GM12878 (cell line): ENCODE measurements at regions not wholly inside any gene's neighbourhood (a gene's known extent, or its start where the extent isn't known, plus 50 kb on each side); places are given as distances from the start of the nearest gene placed in this dataset.

Experiments used
- ATAC-seq: fragments of 200-7000 bp; cut with Tn5 transposase; 3 replicates; pipeline ENCODE4 v1.9.1; 2020; ENCODE audit warnings: mild to moderate bottlenecking, moderate library complexity
- BruUV-seq: library from RNA; stranded (reverse); fragments of 400-500 nt; replicated peaks from 2 replicates; lab custom pipeline; 2021; lab: Mats Ljungman, UMichigan
- CTCF ChIA-PET: fragments of 300-600 bp; sonication (Branson Sonifier 250); formaldehyde crosslinking; extraction: SDS; loops from one replicate; lab custom pipeline; 2021; ENCODE audit warnings: inconsistent platforms; lab: Yijun Ruan, JAX
- POLR2A ChIA-PET: fragments of 350-600 bp; formaldehyde crosslinking; extraction: SDS; loops from one replicate; lab custom pipeline; 2021; ENCODE audit warnings: inconsistent platforms; lab: Charles Lee
- RAD21 ChIA-PET: fragments of 300-600 bp; sonication (Branson Sonifier 250); formaldehyde crosslinking; loops from one replicate; lab custom pipeline; 2023; ENCODE audit warnings: antibody characterized with exemption; ENCODE audit not compliant: unreplicated experiment; lab: Charles Lee
- SMC1A ChIA-PET: fragments of 300-600 bp; sonication (Branson Sonifier 250); formaldehyde crosslinking; loops from one replicate; lab custom pipeline; 2023; ENCODE audit not compliant: unreplicated experiment, uncharacterized antibody; lab: Charles Lee
- DNase-seq: peaks from one replicate; pipeline ENCODE4 v3.0.0-alpha.2; 2011; ENCODE audit warnings: low read depth, low spot score
- FAIRE-seq: peaks from 3 replicates; lab custom pipeline; 2011; peaks lifted over from hg19 to GRCh38; lab: Jason Lieb, UNC
- H2AFZ ChIP-seq: 2 replicates; pipeline ENCODE4 v1.6.0; 2011; ENCODE audit warnings: low read depth, low read length, control low read depth; ENCODE audit not compliant: control insufficient read depth
- H3K27ac ChIP-seq: 2 replicates; pipeline ENCODE4 v1.5.1; 2011; ENCODE audit warnings: control low read depth; ENCODE audit not compliant: control insufficient read depth, insufficient read depth
- H3K27me3 ChIP-seq, 2 experiments: replicated peaks in 1 of 2; 2 replicates each; pipeline versions ENCODE4 v1.6.0 to v1.6.1; 2011; ENCODE audit warnings: low read length in 1 of 2; ENCODE audit not compliant: control insufficient read depth in 2 of 2, insufficient read depth in 2 of 2
- H3K36me3 ChIP-seq, 2 experiments: 2 replicates each; pipeline ENCODE4 v1.5.1; 2011; ENCODE audit warnings: low read length in 1 of 2; ENCODE audit not compliant: control insufficient read depth in 2 of 2, insufficient read depth in 2 of 2
- H3K4me1 ChIP-seq: 2 replicates; pipeline ENCODE4 v1.6.1; 2011; ENCODE audit warnings: mild to moderate bottlenecking, low read length, moderate library complexity, mixed read lengths; ENCODE audit not compliant: control insufficient read depth, insufficient read depth
- H3K4me2 ChIP-seq: 2 replicates; pipeline ENCODE4 v1.6.0; 2011; ENCODE audit warnings: control low read depth; ENCODE audit not compliant: control insufficient read depth, insufficient read depth
- H3K4me3 ChIP-seq: fragments of 200-600 bp; sonication (generic); 2 replicates; pipeline ENCODE4 v1.5.1; 2016
- H3K79me2 ChIP-seq: 2 replicates; pipeline ENCODE4 v1.6.0; 2011; ENCODE audit warnings: low read length; ENCODE audit not compliant: control insufficient read depth, insufficient read depth
- H3K9ac ChIP-seq: 2 replicates; pipeline ENCODE4 v1.8.0; 2011; ENCODE audit warnings: low read length, control low read depth, mixed read lengths; ENCODE audit not compliant: control insufficient read depth, insufficient read depth
- H3K9me3 ChIP-seq: replicated peaks from 3 replicates; pipeline ENCODE4 v1.5.1; 2011; ENCODE audit warnings: mild to moderate bottlenecking, low read length; ENCODE audit not compliant: control insufficient read depth, insufficient read depth
- H4K20me1 ChIP-seq: 2 replicates; pipeline ENCODE4 v1.6.0; 2011; ENCODE audit not compliant: control insufficient read depth, insufficient read depth
- E4F1 ChIP-seq: fragments of 450-650 bp; IDR thresholded peaks from 2 replicates; pipeline ENCODE4 v1.6.1; 2018; ENCODE audit warnings: borderline replicate concordance, mild to moderate bottlenecking; ENCODE audit not compliant: partially characterized antibody
- MYC ChIP-seq: IDR thresholded peaks from 2 replicates; pipeline ENCODE4 v1.6.1; 2011; ENCODE audit warnings: mild to moderate bottlenecking, low read length, moderate library complexity, inconsistent platforms; ENCODE audit not compliant: insufficient read depth, insufficient replicate concordance, insufficient read length, severe bottlenecking
- NFIC ChIP-seq: IDR thresholded peaks from 2 replicates; pipeline ENCODE4 v1.6.1; 2012; ENCODE audit warnings: low read depth, mild to moderate bottlenecking, inconsistent platforms, low read length, moderate library complexity
- PAX5 ChIP-seq: IDR thresholded peaks from 2 replicates; pipeline ENCODE4 v1.6.1; 2011; ENCODE audit warnings: low read depth, low read length, borderline replicate concordance
- SPI1 ChIP-seq: IDR thresholded peaks from 2 replicates; pipeline ENCODE4 v1.6.1; 2011; ENCODE audit warnings: low read depth, mild to moderate bottlenecking, low read length, moderate library complexity, borderline replicate concordance; ENCODE audit not compliant: insufficient read depth
- TCF12 ChIP-seq: IDR thresholded peaks from 2 replicates; pipeline ENCODE4 v1.6.1; 2011; ENCODE audit warnings: low read depth, mild to moderate bottlenecking, low read length
- ZNF207 ChIP-seq: fragments of 450-650 bp; IDR thresholded peaks from 2 replicates; pipeline ENCODE4 v1.6.1; 2014; ENCODE audit warnings: antibody characterized with exemption, mild to moderate bottlenecking, borderline replicate concordance
- WGBS: methylation state at CpG from one replicate; pipeline ENCODE4 v1.1.6; 2016; ENCODE audit warnings: low lambda C conversion rate; ENCODE audit not compliant: insufficient replicate concordance, insufficient coverage; ENCODE audit errors: missing lambda C conversion rate; 5-methylcytosine and 5-hydroxymethylcytosine counted together
- in situ Hi-C: fragments of 300-500 bp; cut with MboI; formaldehyde crosslinking; loops from 9 replicates; pipeline ENCODE4 v1.14.3; 2018; ENCODE audit warnings: mixed read lengths
- intact Hi-C: fragments of 100-400 bp; cut with micrococcal nuclease; formaldehyde crosslinking; loops from one replicate; pipeline ENCODE4 v1.14.2; 2022; ENCODE audit not compliant: unreplicated experiment

GRCh38 chr7:112889268-112889667 lies 99.1 kb upstream of the TMEM168 start:
- Histone ChIP-seq H3K4me1 (no peaks in the 10 kb centered on the region), H3K4me2 (no peak overlapping the region), H3K9ac (no peak overlapping the region), H4K20me1 (no peaks in the 10 kb centered on the region), H3K36me3 (no peaks in the 10 kb centered on the region; a peak in 1 of 4 replicates), H2AFZ (no peak overlapping the region), H3K27me3 (no peaks in the 10 kb centered on the region), H3K79me2 (no peaks in the 10 kb centered on the region), H3K9me3 (peaks cover 4% of the 10 kb centered on the region; the same call in 2 of the 3 replicates), H3K27ac (no peak overlapping the region), H3K4me3 (no peak overlapping the region)
- no TSS peak for BruUV-seq
- 100% methylated on average over 2 of the region's 2 CpGs for WGBS
- ChIA-PET RAD21 (no interaction called here), SMC1A (interaction anchor here (1.3 kb wide), 1 partner anchor 9 kb away, joined by 3 read pairs; no protein-coding TSS in a partner anchor), CTCF (interaction anchor here (0.8 kb wide), 1 partner anchor 332 kb away, joined by 3 read pairs; no protein-coding TSS in a partner anchor), POLR2A (no interaction called here)
- intact Hi-C loops (no loop called here), in situ Hi-C loops (loop anchor here (25.0 kb wide), 1 partner anchor 1127 kb away; no protein-coding TSS in a partner anchor)
- DNase-seq = no peak
- ATAC-seq = no peak
- TF ChIP-seq TCF12 (no peak), NFIC (no peak), MYC (no peak), E4F1 (no peak), ZNF207 (no peak), PAX5 (no peak), SPI1 (no peak)
- FAIRE-seq = no peak
